ENCODE measurements at regions not wholly inside any gene's neighbourhood (a gene's known extent, or its start where the extent isn't known, plus 50 kb on each side); places are given as distances from the start of the nearest gene placed in this dataset.
A peak's percentile ranks its signal among the peaks of the same experiment; 100 is the strongest.

- dilution Hi-C loops (cut with MboI; ENCODE audit: extremely low pct_ligation_motif_present, low sequenced_read_pairs): no loop called here
- Histone ChIP-seq H4K20me1 (ENCODE audit: control insufficient read depth, extremely low read depth, insufficient read depth, low read length) (no peaks in the 10 kb centered on the region), H3K79me2 (ENCODE audit: control insufficient read depth, insufficient read depth, low read length) (no peaks in the 10 kb centered on the region), H3K9me3 (ENCODE audit: control insufficient read depth, low read depth, low read length) (no peaks in the 10 kb centered on the region), H3K4me1 (ENCODE audit: control insufficient read depth, extremely low read depth, insufficient read depth, low read length) (peaks cover 21% of the 10 kb centered on the region), H3K36me3 (ENCODE audit: control insufficient read depth in 2 of 2, extremely low read depth in 1 of 2, insufficient read depth in 2 of 2, low read length in 2 of 2) (no peaks in the 10 kb centered on the region), H3K4me2 (ENCODE audit: control insufficient read depth, extremely low read depth, insufficient read depth, low read depth, low read length) (no peak overlapping the region), H3K27me3 (ENCODE audit: control insufficient read depth, extremely low read depth, insufficient read depth, low read length) (no peaks in the 10 kb centered on the region), H3K9me1 (ENCODE audit: control insufficient read depth, extremely low read depth, insufficient read depth, low read length) (no peaks in the 10 kb centered on the region), H2AFZ (ENCODE audit: control insufficient read depth, low read length) (no peak overlapping the region), H3K9ac (ENCODE audit: control insufficient read depth, extremely low read depth, insufficient read depth, low read length) (no peak overlapping the region), H3K4me3 (ENCODE audit: control insufficient read depth in 2 of 3, extremely low read depth in 1 of 3, insufficient read depth in 2 of 3, low read depth in 1 of 3, low read length in 3 of 3) (no peak overlapping the region), H3K27ac (ENCODE audit: control insufficient read depth, insufficient read depth, low read length) (no peak overlapping the region)
- DNase-seq (ENCODE audit: low read depth, low spot score) (no peak), FAIRE-seq (no peak)
- TF ChIP-seq, protein P1, sequence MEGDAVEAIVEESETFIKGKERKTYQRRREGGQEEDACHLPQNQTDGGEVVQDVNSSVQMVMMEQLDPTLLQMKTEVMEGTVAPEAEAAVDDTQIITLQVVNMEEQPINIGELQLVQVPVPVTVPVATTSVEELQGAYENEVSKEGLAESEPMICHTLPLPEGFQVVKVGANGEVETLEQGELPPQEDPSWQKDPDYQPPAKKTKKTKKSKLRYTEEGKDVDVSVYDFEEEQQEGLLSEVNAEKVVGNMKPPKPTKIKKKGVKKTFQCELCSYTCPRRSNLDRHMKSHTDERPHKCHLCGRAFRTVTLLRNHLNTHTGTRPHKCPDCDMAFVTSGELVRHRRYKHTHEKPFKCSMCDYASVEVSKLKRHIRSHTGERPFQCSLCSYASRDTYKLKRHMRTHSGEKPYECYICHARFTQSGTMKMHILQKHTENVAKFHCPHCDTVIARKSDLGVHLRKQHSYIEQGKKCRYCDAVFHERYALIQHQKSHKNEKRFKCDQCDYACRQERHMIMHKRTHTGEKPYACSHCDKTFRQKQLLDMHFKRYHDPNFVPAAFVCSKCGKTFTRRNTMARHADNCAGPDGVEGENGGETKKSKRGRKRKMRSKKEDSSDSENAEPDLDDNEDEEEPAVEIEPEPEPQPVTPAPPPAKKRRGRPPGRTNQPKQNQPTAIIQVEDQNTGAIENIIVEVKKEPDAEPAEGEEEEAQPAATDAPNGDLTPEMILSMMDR (optimal IDR thresholded peaks at IDR 0.05 in 1 of 3, IDR thresholded peaks at IDR 0.05 in 1 of 3, conservative IDR thresholded peaks at IDR 0.05 in 1 of 3; ENCODE audit: extremely low read depth in 1 of 3, insufficient read depth in 2 of 3, low read length in 3 of 3): no peak
- no peak for TF ChIP-seq EZH2 (IDR thresholded peaks at IDR 0.05; ENCODE audit: low read length)
These were observed 50.4 kb upstream of the ASPRV1 start for GRCh38 chr2:70011786-70012185.

GRCh38 chr2:70011335-70011734, 49.9 kb upstream of the ASPRV1 start:
- FAIRE-seq (peak; percentile 23), DNase-seq (ENCODE audit: low read depth, low spot score) (no peak)
- peaks cover 21% of the 10 kb centered on the region for H3K4me1 ChIP-seq (ENCODE audit: control insufficient read depth, extremely low read depth, insufficient read depth, low read length)
- H3K4me3 ChIP-seq (ENCODE audit: control insufficient read depth in 2 of 3, extremely low read depth in 1 of 3, insufficient read depth in 2 of 3, low read depth in 1 of 3, low read length in 3 of 3): no peak overlapping the region
- H3K9me1 ChIP-seq (ENCODE audit: control insufficient read depth, extremely low read depth, insufficient read depth, low read length): no peaks in the 10 kb centered on the region
- H4K20me1 ChIP-seq (ENCODE audit: control insufficient read depth, extremely low read depth, insufficient read depth, low read length): no peaks in the 10 kb centered on the region
- no peak overlapping the region for H3K4me2 ChIP-seq (ENCODE audit: control insufficient read depth, extremely low read depth, insufficient read depth, low read depth, low read length)
- H3K27me3 ChIP-seq (ENCODE audit: control insufficient read depth, extremely low read depth, insufficient read depth, low read length): no peaks in the 10 kb centered on the region
- H3K9ac ChIP-seq (ENCODE audit: control insufficient read depth, extremely low read depth, insufficient read depth, low read length): no peak overlapping the region
- H2AFZ ChIP-seq (ENCODE audit: control insufficient read depth, low read length): no peak overlapping the region
- dilution Hi-C loops (cut with MboI; ENCODE audit: extremely low pct_ligation_motif_present, low sequenced_read_pairs): no loop called here
- H3K9me3 ChIP-seq (ENCODE audit: control insufficient read depth, low read depth, low read length): no peaks in the 10 kb centered on the region
- TF ChIP-seq, protein P1 (optimal IDR thresholded peaks at IDR 0.05 in 1 of 3, IDR thresholded peaks at IDR 0.05 in 1 of 3, conservative IDR thresholded peaks at IDR 0.05 in 1 of 3; ENCODE audit: extremely low read depth in 1 of 3, insufficient read depth in 2 of 3, low read length in 3 of 3): no peak
- TF ChIP-seq EZH2 (IDR thresholded peaks at IDR 0.05; ENCODE audit: low read length): no peak
- H3K79me2 ChIP-seq (ENCODE audit: control insufficient read depth, insufficient read depth, low read length): no peaks in the 10 kb centered on the region
- no peak overlapping the region for H3K27ac ChIP-seq (ENCODE audit: control insufficient read depth, insufficient read depth, low read length)
- H3K36me3 ChIP-seq (ENCODE audit: control insufficient read depth in 2 of 2, extremely low read depth in 1 of 2, insufficient read depth in 2 of 2, low read length in 2 of 2): no peaks in the 10 kb centered on the region
